ENCODE measurements at regions not wholly inside any gene's neighbourhood (a gene's known extent, or its start where the extent isn't known, plus 50 kb on each side); places are given as distances from the start of the nearest gene placed in this dataset.

- DNase-seq (ENCODE audit: low read depth in 2 of 2): no peak
- TF ChIP-seq CTCF (IDR thresholded peaks at IDR 0.05; ENCODE audit: low read depth, low read length): no peak
- H3K4me3 ChIP-seq (replicated peaks in 1 of 2; ENCODE audit: low read depth in 2 of 2, low read length in 2 of 2): no peak overlapping the region
These were observed 54.3 kb upstream of the MEGF10 start for GRCh38 chr5:127236254-127236653.
